Keratinocyte (primary cell): ENCODE measurements at regions not wholly inside any gene's neighbourhood (a gene's known extent, or its start where the extent isn't known, plus 50 kb on each side); places are given as distances from the start of the nearest gene placed in this dataset.

Source experiments
- DNase-seq: peaks from one replicate; pipeline ENCODE4 v3.0.0-alpha.2; 2011; ENCODE audit warnings: low read depth, missing footprints, low spot score
- FAIRE-seq: peaks from 2 replicates; lab custom pipeline; 2011; peaks lifted over from hg19 to GRCh38; lab: Jason Lieb, UNC
- H2AFZ ChIP-seq: 2 replicates; pipeline ENCODE4 v1.6.0; 2012; ENCODE audit warnings: low read length, control low read depth, inconsistent platforms; ENCODE audit not compliant: control insufficient read depth
- H3K27ac ChIP-seq: 2 replicates; pipeline ENCODE4 v1.5.1; 2011; ENCODE audit warnings: low read length; ENCODE audit not compliant: control insufficient read depth, insufficient read depth
- H3K27me3 ChIP-seq: 3 replicates; pipeline ENCODE4 v1.6.0; 2011; ENCODE audit warnings: low read length; ENCODE audit not compliant: control insufficient read depth, insufficient read depth; ENCODE audit errors: extremely low read depth
- H3K36me3 ChIP-seq, 2 experiments: 2 replicates in 1 of 2; 3 replicates in 1 of 2; pipeline ENCODE4 v1.5.1; 2011; ENCODE audit warnings: low read length in 2 of 2, mild to moderate bottlenecking in 1 of 2; ENCODE audit not compliant: control insufficient read depth in 2 of 2, insufficient read depth in 2 of 2; ENCODE audit errors: extremely low read depth in 1 of 2
- H3K4me1 ChIP-seq: 3 replicates; pipeline ENCODE4 v1.5.1; 2011; ENCODE audit warnings: low read length; ENCODE audit not compliant: control insufficient read depth, insufficient read depth; ENCODE audit errors: extremely low read depth
- H3K4me2 ChIP-seq: 3 replicates; pipeline ENCODE4 v1.6.0; 2011; ENCODE audit warnings: low read depth, low read length; ENCODE audit not compliant: control insufficient read depth, insufficient read depth; ENCODE audit errors: extremely low read depth
- H3K4me3 ChIP-seq, 3 experiments: fragments of 200-600 bp in 1 of 3; sonication (generic) in 1 of 3; 2 replicates in 2 of 3; 3 replicates in 1 of 3; pipeline ENCODE4 v1.5.1; 2011 to 2016; ENCODE audit warnings: low read length in 3 of 3, mild to moderate bottlenecking in 3 of 3, control low read depth in 2 of 3, inconsistent platforms in 1 of 3, low read depth in 1 of 3, mixed read lengths in 1 of 3, mixed run types in 1 of 3, moderate library complexity in 1 of 3; ENCODE audit not compliant: control insufficient read depth in 2 of 3, insufficient read depth in 2 of 3; ENCODE audit errors: extremely low read depth in 1 of 3
- H3K79me2 ChIP-seq: 2 replicates; pipeline ENCODE4 v1.6.0; 2012; ENCODE audit warnings: low read length; ENCODE audit not compliant: control insufficient read depth, insufficient read depth
- H3K9ac ChIP-seq: 3 replicates; pipeline ENCODE4 v1.6.0; 2011; ENCODE audit warnings: low read length; ENCODE audit not compliant: control insufficient read depth, insufficient read depth; ENCODE audit errors: extremely low read depth
- H3K9me1 ChIP-seq: 3 replicates; pipeline ENCODE4 v1.6.0; 2011; ENCODE audit warnings: low read length; ENCODE audit not compliant: control insufficient read depth, insufficient read depth; ENCODE audit errors: extremely low read depth
- H3K9me3 ChIP-seq: 2 replicates; pipeline ENCODE4 v1.5.1; 2012; ENCODE audit warnings: low read depth, low read length; ENCODE audit not compliant: control insufficient read depth
- H4K20me1 ChIP-seq: 3 replicates; pipeline ENCODE4 v1.6.0; 2011; ENCODE audit warnings: low read length; ENCODE audit not compliant: control insufficient read depth, insufficient read depth; ENCODE audit errors: extremely low read depth
- CTCF ChIP-seq, 3 experiments: IDR thresholded peaks in 1 of 3; conservative IDR thresholded peaks in 1 of 3; optimal IDR thresholded peaks in 1 of 3; 2 replicates in 2 of 3; 3 replicates in 1 of 3; pipeline versions ENCODE3 to v1.5.1; 2011; ENCODE audit warnings: low read length in 3 of 3, mild to moderate bottlenecking in 3 of 3, moderate library complexity in 2 of 3, control low read depth in 1 of 3, inconsistent platforms in 1 of 3; ENCODE audit not compliant: insufficient read depth in 2 of 3; ENCODE audit errors: extremely low read depth in 1 of 3
- EZH2 ChIP-seq: IDR thresholded peaks from one replicate; pipeline ENCODE4 v1.6.1; 2012; ENCODE audit warnings: inconsistent platforms, mild to moderate bottlenecking, low read length, moderate library complexity
- dilution Hi-C: fragments of 300-500 bp; cut with MboI; formaldehyde crosslinking; loops from one replicate; pipeline ENCODE4 v1.7.0; 2020; ENCODE audit warnings: low sequenced_read_pairs; ENCODE audit not compliant: extremely low pct_ligation_motif_present

DNA sequence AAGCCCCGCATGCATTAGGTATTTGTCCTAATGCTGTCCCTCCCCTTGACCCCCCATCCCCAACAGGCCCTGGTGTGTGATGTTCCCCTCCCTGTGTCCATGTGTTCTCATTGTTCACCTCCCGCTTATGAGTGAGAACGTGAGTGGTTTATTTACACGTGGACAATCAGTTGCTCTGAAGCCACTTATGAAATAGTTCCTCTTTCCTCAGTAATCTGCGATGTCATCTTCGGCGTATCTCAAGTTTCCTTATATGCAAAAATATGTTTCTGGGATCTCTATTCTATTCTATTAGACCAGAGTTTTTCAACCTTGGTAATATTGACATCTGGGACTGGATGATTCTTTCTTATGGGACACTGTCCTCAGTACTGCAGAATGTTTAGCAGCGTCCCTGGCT is 56.0 kb upstream of the DCD start:
- Histone ChIP-seq H3K36me3 (no peaks in the 10 kb centered on the region), H3K9me3 (no peaks in the 10 kb centered on the region), H3K27ac (no peak overlapping the region), H3K4me1 (no peaks in the 10 kb centered on the region), H3K4me3 (no peak overlapping the region), H3K9me1 (no peaks in the 10 kb centered on the region), H3K4me2 (no peak overlapping the region), H2AFZ (no peak overlapping the region), H4K20me1 (no peaks in the 10 kb centered on the region), H3K79me2 (no peaks in the 10 kb centered on the region), H3K27me3 (no peaks in the 10 kb centered on the region), H3K9ac (no peak overlapping the region)
- TF ChIP-seq EZH2 = no peak
- TF ChIP-seq CTCF (optimal IDR thresholded peaks at IDR 0.05 in 1 of 3, IDR thresholded peaks at IDR 0.05 in 1 of 3, conservative IDR thresholded peaks at IDR 0.05 in 1 of 3; ENCODE audit: extremely low read depth in 1 of 3, insufficient read depth in 2 of 3, low read length in 3 of 3) = no peak
- FAIRE-seq (no peak), DNase-seq (no peak)
- dilution Hi-C loops = no loop called here

DNA sequence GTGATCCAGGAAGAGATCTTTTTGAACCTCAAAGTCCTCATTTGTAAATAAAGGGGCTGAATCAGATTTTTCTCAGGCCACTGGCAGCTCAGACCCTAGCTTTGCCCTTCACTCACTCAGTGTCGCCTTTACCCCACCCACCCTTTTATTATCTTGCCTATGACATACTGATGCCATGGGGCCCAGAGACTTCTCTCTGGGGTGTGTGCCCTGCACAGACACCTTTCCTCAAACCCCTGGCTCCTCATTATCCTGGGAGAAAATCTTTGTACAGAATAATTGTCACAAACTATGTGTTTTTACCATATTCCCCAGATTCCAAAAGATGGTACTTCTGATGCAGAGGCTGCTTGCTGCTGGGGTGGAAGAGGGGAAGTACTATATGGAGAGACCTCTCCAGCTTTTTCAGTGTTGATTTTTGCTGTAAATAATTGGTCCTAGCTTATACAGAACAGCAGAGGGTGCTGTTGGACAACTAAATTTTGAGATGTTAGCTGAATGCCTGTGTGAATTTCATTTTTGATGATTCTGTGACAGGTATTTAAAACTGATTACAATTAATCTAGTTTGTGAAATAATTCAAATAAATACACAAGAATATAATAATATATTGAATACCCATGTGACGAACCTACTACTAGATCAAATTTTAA is 53.9 kb upstream of the DCD start:
- DNase-seq = no peak
- Histone ChIP-seq H3K9me3 (no peaks in the 10 kb centered on the region), H2AFZ (no peak overlapping the region), H3K27me3 (peaks cover 2% of the 10 kb centered on the region), H3K9ac (no peak overlapping the region), H3K79me2 (no peaks in the 10 kb centered on the region), H3K4me3 (no peak overlapping the region), H3K4me1 (no peaks in the 10 kb centered on the region), H3K36me3 (no peaks in the 10 kb centered on the region), H3K27ac (no peak overlapping the region), H3K9me1 (no peaks in the 10 kb centered on the region), H4K20me1 (no peaks in the 10 kb centered on the region), H3K4me2 (no peak overlapping the region)
- FAIRE-seq = peak; percentile 29
- TF ChIP-seq EZH2 (no peak), CTCF (optimal IDR thresholded peaks at IDR 0.05 in 1 of 3, IDR thresholded peaks at IDR 0.05 in 1 of 3, conservative IDR thresholded peaks at IDR 0.05 in 1 of 3; ENCODE audit: extremely low read depth in 1 of 3, insufficient read depth in 2 of 3, low read length in 3 of 3) (peak in 2 of 3 experiments; percentile 34 to 44)
- dilution Hi-C loops = no loop called here
